LNCAP (cell line): ENCODE measurements at regions not wholly inside any gene's neighbourhood (a gene's known extent, or its start where the extent isn't known, plus 50 kb on each side); places are given as distances from the start of the nearest gene placed in this dataset.

Experiments used
- TF ChIP-seq, protein P1 (sequence below): fragments of 450-650 bp; IDR thresholded peaks from 2 replicates; pipeline ENCODE4 v1.5.1; 2017; ENCODE audit warnings: mild to moderate bottlenecking

- TF ChIP-seq, protein P1, sequence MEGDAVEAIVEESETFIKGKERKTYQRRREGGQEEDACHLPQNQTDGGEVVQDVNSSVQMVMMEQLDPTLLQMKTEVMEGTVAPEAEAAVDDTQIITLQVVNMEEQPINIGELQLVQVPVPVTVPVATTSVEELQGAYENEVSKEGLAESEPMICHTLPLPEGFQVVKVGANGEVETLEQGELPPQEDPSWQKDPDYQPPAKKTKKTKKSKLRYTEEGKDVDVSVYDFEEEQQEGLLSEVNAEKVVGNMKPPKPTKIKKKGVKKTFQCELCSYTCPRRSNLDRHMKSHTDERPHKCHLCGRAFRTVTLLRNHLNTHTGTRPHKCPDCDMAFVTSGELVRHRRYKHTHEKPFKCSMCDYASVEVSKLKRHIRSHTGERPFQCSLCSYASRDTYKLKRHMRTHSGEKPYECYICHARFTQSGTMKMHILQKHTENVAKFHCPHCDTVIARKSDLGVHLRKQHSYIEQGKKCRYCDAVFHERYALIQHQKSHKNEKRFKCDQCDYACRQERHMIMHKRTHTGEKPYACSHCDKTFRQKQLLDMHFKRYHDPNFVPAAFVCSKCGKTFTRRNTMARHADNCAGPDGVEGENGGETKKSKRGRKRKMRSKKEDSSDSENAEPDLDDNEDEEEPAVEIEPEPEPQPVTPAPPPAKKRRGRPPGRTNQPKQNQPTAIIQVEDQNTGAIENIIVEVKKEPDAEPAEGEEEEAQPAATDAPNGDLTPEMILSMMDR = no peak
Observed at GRCh38 chr20:60122671-60123070, 164.4 kb downstream of the CDH26 start.

DNA sequence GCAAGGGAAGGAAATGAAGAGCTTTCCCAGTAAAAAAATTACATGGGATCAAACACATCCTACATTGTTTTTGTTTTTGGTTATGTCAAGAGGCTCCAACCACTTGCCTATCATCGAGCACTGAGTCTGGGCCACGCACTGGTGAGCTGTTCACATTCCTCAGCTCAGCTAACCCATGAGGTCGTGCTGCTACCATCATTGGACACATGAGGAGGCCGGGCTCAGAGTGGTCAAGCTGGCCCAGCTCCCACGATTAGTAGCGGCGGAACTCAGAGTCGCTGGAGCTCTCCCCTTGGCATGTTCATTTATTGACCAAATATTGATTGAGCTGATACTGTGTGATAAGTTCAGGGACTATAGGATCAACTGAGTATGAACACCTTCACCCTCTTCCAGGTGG is 164.9 kb downstream of the CDH26 start:
- TF ChIP-seq, protein P1 = no peak

DNA sequence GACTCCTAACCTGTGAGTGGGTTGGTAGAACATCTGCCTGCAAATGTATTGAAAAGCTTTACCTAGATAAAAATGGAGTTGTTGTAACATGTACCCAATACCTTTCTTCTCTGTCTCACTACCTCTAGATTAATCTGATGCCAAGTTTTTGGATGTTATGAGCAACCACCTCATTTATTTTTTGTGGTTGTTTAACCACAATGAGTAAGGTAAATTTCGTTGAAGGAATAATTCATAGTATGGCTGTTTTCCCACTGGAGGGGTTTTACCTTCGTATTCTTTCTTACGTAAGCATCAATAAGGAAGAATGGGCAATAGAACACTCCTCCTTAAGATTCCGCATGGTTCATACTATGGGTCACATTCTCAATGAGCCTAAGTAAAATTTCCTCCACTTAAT is 165.4 kb downstream of the CDH26 start:
- TF ChIP-seq, protein P1 = no peak

GRCh38 chr20:60124776-60125381 is 166.7 kb downstream of the CDH26 start:
- TF ChIP-seq, protein P1 = no peak

GRCh38 chr20:60125513-60125912 is 167.3 kb downstream of the CDH26 start:
- TF ChIP-seq, protein P1 = no peak

DNA sequence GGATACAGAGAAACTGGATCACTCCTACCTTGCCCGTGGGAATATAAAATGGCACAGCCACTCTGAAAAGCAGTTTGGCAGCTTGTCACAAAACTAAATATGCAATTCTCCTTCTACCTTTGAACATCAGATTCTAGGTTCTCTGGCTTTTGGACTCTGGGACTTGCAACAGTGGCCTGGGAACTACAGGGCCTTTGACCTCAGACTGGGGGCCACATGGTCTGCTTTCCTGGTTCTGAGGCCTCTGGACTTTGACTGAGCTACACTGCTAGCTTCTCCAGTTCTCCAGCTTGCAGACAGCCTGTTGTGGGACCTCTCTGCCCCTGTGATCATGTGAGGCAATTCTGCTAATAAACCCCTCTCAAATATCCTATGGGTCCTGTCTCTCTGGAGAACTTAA is 168.8 kb downstream of the CDH26 start:
- TF ChIP-seq, protein P1 = no peak

DNA sequence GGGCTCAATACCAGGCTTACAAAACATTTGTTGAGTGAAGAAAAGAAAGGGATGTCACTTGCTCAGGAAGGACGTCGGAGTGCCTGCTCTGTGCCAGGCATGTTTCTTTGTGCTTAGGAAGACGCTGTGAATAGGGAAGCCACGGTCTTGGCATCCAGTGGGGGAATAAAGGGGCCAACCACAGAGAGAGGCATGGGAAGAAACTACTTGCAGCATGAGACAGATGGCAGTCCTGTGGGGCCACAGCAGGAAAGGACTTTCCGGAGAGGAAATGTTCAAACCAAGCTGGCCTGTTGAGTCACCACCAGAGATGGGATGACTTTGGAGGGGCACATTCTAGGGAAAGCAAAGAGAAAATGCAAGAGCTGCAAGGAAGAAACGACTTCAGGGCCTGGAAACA is 173.2 kb downstream of the CDH26 start:
- TF ChIP-seq, protein P1 = no peak

- TF ChIP-seq, protein P1 = no peak
Observed at GRCh38 chr20:60132162-60132826, 174.1 kb downstream of the CDH26 start.
